ENCODE measurements at regions not wholly inside any gene's neighbourhood (a gene's known extent, or its start where the extent isn't known, plus 50 kb on each side); places are given as distances from the start of the nearest gene placed in this dataset.

GRCh38 chr5:152262667-152263066, 142.4 kb downstream of the NMUR2 start:
- CTCF ChIA-PET: no interaction called here
- H3K4me3 Mint-ChIP-seq: no peak overlapping the region
- POLR2A ChIA-PET: no interaction called here
- no peak overlapping the region for H3K27ac Mint-ChIP-seq
- H3K9me3 Mint-ChIP-seq: no peaks in the 10 kb centered on the region
- intact Hi-C loops (cut with micrococcal nuclease): no loop called here
- H3K36me3 Mint-ChIP-seq: no peaks in the 10 kb centered on the region
- no peaks in the 10 kb centered on the region for H3K27me3 Mint-ChIP-seq
- DNase-seq: no peak
- no peaks in the 10 kb centered on the region for H3K4me1 Mint-ChIP-seq (ENCODE audit: low read depth)

GRCh38 chr5:152260940-152261339, 144.1 kb downstream of the NMUR2 start:
- ChIA-PET POLR2A (no interaction called here), CTCF (no interaction called here)
- Mint-ChIP-seq H3K4me3 (no peak overlapping the region), H3K27ac (no peak overlapping the region), H3K27me3 (no peaks in the 10 kb centered on the region), H3K36me3 (no peaks in the 10 kb centered on the region), H3K9me3 (no peaks in the 10 kb centered on the region), H3K4me1 (ENCODE audit: low read depth) (no peaks in the 10 kb centered on the region)
- intact Hi-C loops (cut with micrococcal nuclease): no loop called here
- no peak for DNase-seq

- no peaks in the 10 kb centered on the region for H3K9me3 Mint-ChIP-seq
- ChIA-PET CTCF (no interaction called here), POLR2A (no interaction called here)
Measured at GRCh38 chr5:152259702-152260101, 145.4 kb downstream of the NMUR2 start.

GRCh38 chr5:152256580-152256979, 148.5 kb downstream of the NMUR2 start:
- DNase-seq: no peak
- Mint-ChIP-seq H3K4me1 (ENCODE audit: low read depth) (no peaks in the 10 kb centered on the region), H3K36me3 (no peaks in the 10 kb centered on the region)

More at GRCh38 chr5:152259702-152260101, 145.4 kb downstream of the NMUR2 start:
- intact Hi-C loops (cut with micrococcal nuclease): no loop called here
- no peak for DNase-seq
- no peaks in the 10 kb centered on the region for H3K27me3 Mint-ChIP-seq
- no peaks in the 10 kb centered on the region for H3K4me1 Mint-ChIP-seq (ENCODE audit: low read depth)
- no peak overlapping the region for H3K4me3 Mint-ChIP-seq
- no peak overlapping the region for H3K27ac Mint-ChIP-seq
- no peaks in the 10 kb centered on the region for H3K36me3 Mint-ChIP-seq

GRCh38 chr5:152255411-152255810, 149.7 kb downstream of the NMUR2 start:
- no peaks in the 10 kb centered on the region for H3K36me3 Mint-ChIP-seq
- POLR2A ChIA-PET: no interaction called here
- no peak overlapping the region for H3K27ac Mint-ChIP-seq
- no peaks in the 10 kb centered on the region for H3K9me3 Mint-ChIP-seq
- intact Hi-C loops (cut with micrococcal nuclease): no loop called here
- CTCF ChIA-PET: no interaction called here
- no peaks in the 10 kb centered on the region for H3K4me1 Mint-ChIP-seq (ENCODE audit: low read depth)
- no peaks in the 10 kb centered on the region for H3K27me3 Mint-ChIP-seq
- no peak overlapping the region for H3K4me3 Mint-ChIP-seq
- DNase-seq: no peak

More at GRCh38 chr5:152256580-152256979, 148.5 kb downstream of the NMUR2 start:
- ChIA-PET POLR2A (no interaction called here), CTCF (no interaction called here)
- intact Hi-C loops (cut with micrococcal nuclease): no loop called here
- no peaks in the 10 kb centered on the region for H3K9me3 Mint-ChIP-seq
- H3K27ac Mint-ChIP-seq: no peak overlapping the region
- H3K4me3 Mint-ChIP-seq: no peak overlapping the region
- no peaks in the 10 kb centered on the region for H3K27me3 Mint-ChIP-seq

GRCh38 chr5:152247850-152248385, 157.2 kb downstream of the NMUR2 start:
- no peak for DNase-seq
- Mint-ChIP-seq H3K9me3 (no peaks in the 10 kb centered on the region), H3K27me3 (no peaks in the 10 kb centered on the region), H3K4me3 (no peak overlapping the region), H3K4me1 (ENCODE audit: low read depth) (no peaks in the 10 kb centered on the region), H3K27ac (no peak overlapping the region), H3K36me3 (no peaks in the 10 kb centered on the region)
- ChIA-PET POLR2A (no interaction called here), CTCF (no interaction called here)
- intact Hi-C loops (cut with micrococcal nuclease): no loop called here

GRCh38 chr5:152246401-152246800, 158.7 kb downstream of the NMUR2 start:
- CTCF ChIA-PET: no interaction called here
- Mint-ChIP-seq H3K9me3 (no peaks in the 10 kb centered on the region), H3K4me3 (no peak overlapping the region), H3K4me1 (ENCODE audit: low read depth) (no peaks in the 10 kb centered on the region), H3K27me3 (no peaks in the 10 kb centered on the region), H3K27ac (no peak overlapping the region), H3K36me3 (no peaks in the 10 kb centered on the region)
- POLR2A ChIA-PET: no interaction called here
- peak; percentile 9 for DNase-seq
- intact Hi-C loops (cut with micrococcal nuclease): no loop called here

- DNase-seq: no peak
- CTCF ChIA-PET: no interaction called here
- POLR2A ChIA-PET: no interaction called here
- no peak overlapping the region for H3K4me3 Mint-ChIP-seq
- intact Hi-C loops (cut with micrococcal nuclease): no loop called here
- no peaks in the 10 kb centered on the region for H3K36me3 Mint-ChIP-seq
- no peaks in the 10 kb centered on the region for H3K27me3 Mint-ChIP-seq
- H3K27ac Mint-ChIP-seq: no peak overlapping the region
- no peaks in the 10 kb centered on the region for H3K4me1 Mint-ChIP-seq (ENCODE audit: low read depth)
- H3K9me3 Mint-ChIP-seq: peaks cover 2% of the 10 kb centered on the region
Measured at GRCh38 chr5:152237531-152237930, 167.5 kb downstream of the NMUR2 start.

GRCh38 chr5:152226191-152226590, 178.9 kb downstream of the NMUR2 start:
- ChIA-PET POLR2A (interaction anchor here (0.6 kb wide), 1 partner anchor 9 kb away, joined by 3 read pairs; no protein-coding TSS in a partner anchor), CTCF (interaction anchor here (0.6 kb wide), 1 partner anchor 1511 kb away, joined by 3 read pairs; no protein-coding TSS in a partner anchor)
- no peak overlapping the region for H3K4me3 Mint-ChIP-seq
- H3K27ac Mint-ChIP-seq: no peak overlapping the region
- intact Hi-C loops (cut with micrococcal nuclease): no loop called here
- DNase-seq: no peak
- H3K9me3 Mint-ChIP-seq: no peaks in the 10 kb centered on the region
- H3K27me3 Mint-ChIP-seq: peaks cover 1% of the 10 kb centered on the region
- no peaks in the 10 kb centered on the region for H3K36me3 Mint-ChIP-seq
- H3K4me1 Mint-ChIP-seq (ENCODE audit: low read depth): no peaks in the 10 kb centered on the region

- no peak overlapping the region for H3K27ac Mint-ChIP-seq
- no peak overlapping the region for H3K4me3 Mint-ChIP-seq
- CTCF ChIA-PET: no interaction called here
- no peaks in the 10 kb centered on the region for H3K36me3 Mint-ChIP-seq
- peaks cover 5% of the 10 kb centered on the region for H3K4me1 Mint-ChIP-seq (ENCODE audit: low read depth)
- DNase-seq: no peak
- intact Hi-C loops (cut with micrococcal nuclease): no loop called here
- peaks cover 1% of the 10 kb centered on the region for H3K27me3 Mint-ChIP-seq
- POLR2A ChIA-PET: no interaction called here
- H3K9me3 Mint-ChIP-seq: no peaks in the 10 kb centered on the region
Measured at GRCh38 chr5:152221721-152222629, 183.1 kb downstream of the NMUR2 start.

GRCh38 chr5:152218694-152219093, 186.4 kb downstream of the NMUR2 start:
- Mint-ChIP-seq H3K27me3 (no peaks in the 10 kb centered on the region), H3K27ac (no peak overlapping the region), H3K9me3 (no peaks in the 10 kb centered on the region), H3K36me3 (no peaks in the 10 kb centered on the region), H3K4me3 (no peak overlapping the region), H3K4me1 (ENCODE audit: low read depth) (peaks cover 5% of the 10 kb centered on the region)
- DNase-seq: no peak
- ChIA-PET POLR2A (no interaction called here), CTCF (no interaction called here)
- intact Hi-C loops (cut with micrococcal nuclease): no loop called here

GRCh38 chr5:152205804-152206203, 199.3 kb downstream of the NMUR2 start:
- Mint-ChIP-seq H3K4me3 (no peak overlapping the region), H3K27me3 (no peaks in the 10 kb centered on the region), H3K9me3 (no peaks in the 10 kb centered on the region), H3K36me3 (no peaks in the 10 kb centered on the region), H3K4me1 (ENCODE audit: low read depth) (no peaks in the 10 kb centered on the region), H3K27ac (no peak overlapping the region)
- ChIA-PET POLR2A (no interaction called here), CTCF (interaction anchor here (0.9 kb wide), 1 partner anchor 143 kb away, joined by 3 read pairs; no protein-coding TSS in a partner anchor)
- DNase-seq: no peak
- intact Hi-C loops (cut with micrococcal nuclease): no loop called here

- Mint-ChIP-seq H3K4me1 (ENCODE audit: low read depth) (no peaks in the 10 kb centered on the region), H3K4me3 (no peak overlapping the region), H3K9me3 (no peaks in the 10 kb centered on the region), H3K36me3 (no peaks in the 10 kb centered on the region), H3K27me3 (peaks cover 3% of the 10 kb centered on the region), H3K27ac (no peak overlapping the region)
- intact Hi-C loops (cut with micrococcal nuclease): no loop called here
- no peak for DNase-seq
- ChIA-PET CTCF (no interaction called here), POLR2A (interaction anchor here (0.5 kb wide), 1 partner anchor 1950 kb away, joined by 3 read pairs; no protein-coding TSS in a partner anchor)
Measured at GRCh38 chr5:152202321-152202720, 202.8 kb downstream of the NMUR2 start.
